ENCODE measurements at regions not wholly inside any gene's neighbourhood (a gene's known extent, or its start where the extent isn't known, plus 50 kb on each side); places are given as distances from the start of the nearest gene placed in this dataset.

DNA sequence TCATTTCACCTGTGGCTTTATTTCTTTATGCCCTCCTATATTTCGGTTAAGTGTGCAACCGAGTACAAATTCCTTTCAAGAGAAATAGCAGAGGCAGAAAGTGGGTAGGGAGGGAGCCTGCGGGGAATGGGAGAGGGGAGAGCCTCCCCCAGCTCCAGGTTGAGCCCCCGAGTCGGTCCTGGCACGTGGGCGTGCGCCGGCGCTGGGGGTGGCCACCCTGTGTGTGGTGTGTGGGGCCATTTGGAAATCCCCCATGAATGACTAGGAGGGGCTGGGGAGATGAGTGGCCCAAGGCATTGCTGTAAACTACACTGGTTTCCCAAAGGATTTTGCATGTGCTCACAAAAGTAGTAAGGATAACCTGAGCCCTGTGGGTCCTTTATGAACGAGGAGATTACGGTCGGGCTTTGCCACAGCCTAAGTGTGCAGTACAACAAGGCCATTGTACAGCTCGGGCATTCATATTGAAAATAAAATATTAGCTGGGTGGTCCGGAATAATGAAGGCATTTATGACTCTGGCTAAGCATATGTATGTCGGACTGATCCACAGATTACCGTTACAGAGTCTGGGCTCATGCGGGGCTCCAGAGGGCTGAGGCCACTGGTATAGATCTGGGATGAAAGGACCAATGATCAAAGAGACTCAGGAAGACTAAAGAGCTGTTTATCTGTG, 84.5 kb upstream of the RALGAPA2 start:
- TF ChIP-seq, protein P1, sequence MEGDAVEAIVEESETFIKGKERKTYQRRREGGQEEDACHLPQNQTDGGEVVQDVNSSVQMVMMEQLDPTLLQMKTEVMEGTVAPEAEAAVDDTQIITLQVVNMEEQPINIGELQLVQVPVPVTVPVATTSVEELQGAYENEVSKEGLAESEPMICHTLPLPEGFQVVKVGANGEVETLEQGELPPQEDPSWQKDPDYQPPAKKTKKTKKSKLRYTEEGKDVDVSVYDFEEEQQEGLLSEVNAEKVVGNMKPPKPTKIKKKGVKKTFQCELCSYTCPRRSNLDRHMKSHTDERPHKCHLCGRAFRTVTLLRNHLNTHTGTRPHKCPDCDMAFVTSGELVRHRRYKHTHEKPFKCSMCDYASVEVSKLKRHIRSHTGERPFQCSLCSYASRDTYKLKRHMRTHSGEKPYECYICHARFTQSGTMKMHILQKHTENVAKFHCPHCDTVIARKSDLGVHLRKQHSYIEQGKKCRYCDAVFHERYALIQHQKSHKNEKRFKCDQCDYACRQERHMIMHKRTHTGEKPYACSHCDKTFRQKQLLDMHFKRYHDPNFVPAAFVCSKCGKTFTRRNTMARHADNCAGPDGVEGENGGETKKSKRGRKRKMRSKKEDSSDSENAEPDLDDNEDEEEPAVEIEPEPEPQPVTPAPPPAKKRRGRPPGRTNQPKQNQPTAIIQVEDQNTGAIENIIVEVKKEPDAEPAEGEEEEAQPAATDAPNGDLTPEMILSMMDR (IDR thresholded peaks at IDR 0.05), result no peak
- no peak for TF ChIP-seq ZFX (IDR thresholded peaks at IDR 0.05; ENCODE audit: borderline replicate concordance)

Data from 22Rv1 (cell line).